PC-3 (cell line): ENCODE measurements at regions not wholly inside any gene's neighbourhood (a gene's known extent, or its start where the extent isn't known, plus 50 kb on each side); places are given as distances from the start of the nearest gene placed in this dataset.

Experiments used
- ATAC-seq: fragments of 200-7000 bp; cut with Tn5 transposase; 2 replicates; pipeline ENCODE4 v1.9.1; 2020; ENCODE audit warnings: mild to moderate bottlenecking, moderate library complexity
- BruUV-seq: library from RNA; stranded (reverse); fragments of 400-500 nt; replicated peaks from 2 replicates; lab custom pipeline; 2021; lab: Mats Ljungman, UMichigan
- CTCF ChIA-PET: fragments of 300-600 bp; sonication (Branson Sonifier 250); formaldehyde crosslinking; loops from one replicate; lab custom pipeline; 2022; ENCODE audit warnings: antibody characterized with exemption; lab: Charles Lee
- POLR2A ChIA-PET: fragments of 300-600 bp; sonication (Branson Sonifier 250); formaldehyde crosslinking; loops from one replicate; lab custom pipeline; 2022; ENCODE audit warnings: antibody characterized with exemption; ENCODE audit not compliant: unreplicated experiment; lab: Charles Lee
- DNase-seq: peaks from one replicate; pipeline ENCODE4 v3.0.0-alpha.2; 2015
- H2AFZ ChIP-seq: fragments of 300-600 bp; sonication (generic); 2 replicates; pipeline ENCODE4 v1.6.0; 2016; ENCODE audit warnings: antibody characterized with exemption, low read length
- H3F3A ChIP-seq: fragments of 300-600 bp; sonication (generic); one replicate; pipeline ENCODE4 v1.6.0; 2017; ENCODE audit warnings: antibody characterized with exemption, low read length, control low read depth, mild to moderate bottlenecking; ENCODE audit not compliant: unreplicated experiment
- H3K27ac ChIP-seq: fragments of 300-600 bp; sonication (generic); 2 replicates; pipeline ENCODE4 v1.5.1; 2016; ENCODE audit warnings: mild to moderate bottlenecking, low read length
- H3K27me3 ChIP-seq: fragments of 300-600 bp; sonication (generic); 2 replicates; pipeline ENCODE4 v1.6.1; 2016; ENCODE audit warnings: low read length, mixed read lengths
- H3K36me3 ChIP-seq: fragments of 300-600 bp; sonication (generic); 2 replicates; pipeline ENCODE4 v1.6.1; 2016; ENCODE audit warnings: low read depth, mixed run types, low read length, mixed read lengths
- H3K4me1 ChIP-seq: fragments of 300-600 bp; sonication (generic); 2 replicates; pipeline ENCODE4 v1.5.1; 2016; ENCODE audit warnings: low read length; ENCODE audit not compliant: insufficient read depth
- H3K4me2 ChIP-seq: fragments of 300-600 bp; sonication (generic); 2 replicates; pipeline ENCODE4 v1.6.0; 2016; ENCODE audit warnings: low read length
- H3K4me3 ChIP-seq: fragments of 300-600 bp; sonication (generic); 2 replicates; pipeline ENCODE4 v1.5.1; 2016; ENCODE audit warnings: mild to moderate bottlenecking, low read length, mixed read lengths
- H3K79me2 ChIP-seq: fragments of 300-600 bp; sonication (generic); 2 replicates; pipeline ENCODE4 v1.6.1; 2017; ENCODE audit warnings: low read length, mixed read lengths
- H3K9ac ChIP-seq: fragments of 300-600 bp; sonication (generic); 2 replicates; pipeline ENCODE4 v1.6.0; 2016; ENCODE audit warnings: mild to moderate bottlenecking, low read length
- H3K9me2 ChIP-seq: fragments of 300-600 bp; sonication (generic); replicated peaks from 2 replicates; pipeline ENCODE4 v1.6.1; 2016; ENCODE audit warnings: mixed run types, low read length, mixed read lengths
- H3K9me3 ChIP-seq: fragments of 300-600 bp; sonication (generic); 2 replicates; pipeline ENCODE4 v1.6.1; 2016; ENCODE audit warnings: low read length, mixed read lengths
- H4K20me1 ChIP-seq: fragments of 300-600 bp; sonication (generic); 2 replicates; pipeline ENCODE4 v1.6.1; 2016; ENCODE audit warnings: low read length, mixed read lengths
- CTCF ChIP-seq: fragments of 300-600 bp; sonication (generic); conservative IDR thresholded peaks from 2 replicates; pipeline ENCODE4 v1.5.1; 2017; ENCODE audit warnings: antibody characterized with exemption, low read depth, mild to moderate bottlenecking, low read length
- EZH2 ChIP-seq: fragments of 300-600 bp; sonication (generic); IDR thresholded peaks from one replicate; pipeline ENCODE4 v1.6.1; 2017; ENCODE audit warnings: antibody characterized with exemption, mild to moderate bottlenecking, low read length; ENCODE audit not compliant: unreplicated experiment
- EZH2phosphoT487 ChIP-seq: fragments of 300-600 bp; sonication (generic); IDR thresholded peaks from 2 replicates; pipeline ENCODE4 v1.6.1; 2018; ENCODE audit warnings: mild to moderate bottlenecking, antibody characterized with exemption, low read length, borderline replicate concordance
- intact Hi-C: fragments of 100-400 bp; cut with micrococcal nuclease; formaldehyde crosslinking; loops from 2 replicates; pipeline ENCODE4 v1.9.0; 2023

DNA sequence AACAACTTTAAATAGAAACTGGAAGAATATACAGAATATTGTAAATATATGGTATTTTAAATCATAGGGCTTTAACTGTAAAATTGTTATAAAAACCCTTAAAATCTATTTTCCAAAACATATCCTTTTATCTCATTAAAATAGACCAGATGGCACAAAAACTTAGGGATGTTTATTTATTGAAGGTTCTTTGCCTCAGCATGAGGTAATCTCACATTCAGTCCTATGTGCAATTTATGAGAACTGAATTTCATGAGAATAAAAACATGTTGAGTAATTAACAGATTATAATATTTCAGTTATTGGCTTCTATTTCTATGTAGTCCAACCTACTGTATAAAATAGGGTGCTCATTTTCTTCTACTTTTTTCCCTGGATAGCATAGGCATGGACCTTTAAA, 329.2 kb upstream of the PRR16 start:
- Histone ChIP-seq H3K4me3 (no peak overlapping the region), H3K4me1 (peaks cover 12% of the 10 kb centered on the region), H3K4me2 (no peak overlapping the region), H3K9ac (no peak overlapping the region), H2AFZ (no peak overlapping the region), H3K36me3 (no peaks in the 10 kb centered on the region), H3F3A (no peaks in the 10 kb centered on the region), H3K27me3 (no peaks in the 10 kb centered on the region), H4K20me1 (no peaks in the 10 kb centered on the region), H3K9me2 (no peaks in the 10 kb centered on the region), H3K9me3 (no peaks in the 10 kb centered on the region), H3K27ac (no peak overlapping the region), H3K79me2 (no peaks in the 10 kb centered on the region)
- TF ChIP-seq CTCF (no peak), EZH2 (no peak), EZH2phosphoT487 (no peak)
- DNase-seq (no peak), ATAC-seq (no peak)
- POLR2A ChIA-PET: no interaction called here
- CTCF ChIA-PET: no interaction called here
- intact Hi-C loops: no loop called here
- no TSS peak for BruUV-seq

DNA sequence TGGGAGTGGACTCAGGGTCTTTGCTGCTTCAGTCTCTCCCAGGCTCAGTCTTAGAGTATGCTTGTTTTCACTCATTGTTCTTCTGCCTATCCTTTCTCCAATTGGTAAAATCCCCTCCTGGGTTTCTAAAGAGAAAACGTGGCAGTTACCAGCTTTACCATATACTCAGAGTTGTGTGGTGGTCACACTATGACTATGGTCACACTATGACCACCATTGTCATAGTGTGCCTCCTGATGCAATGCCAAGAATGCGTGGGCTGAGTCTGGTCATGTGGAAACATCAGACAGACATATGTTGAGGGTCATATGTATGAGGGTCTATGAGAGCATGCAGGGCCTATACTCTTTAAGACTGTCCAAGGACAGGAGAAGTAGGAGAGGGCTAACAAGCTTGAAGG, 326.5 kb upstream of the PRR16 start:
- BruUV-seq: no TSS peak
- ATAC-seq: no peak
- Histone ChIP-seq H3F3A (no peaks in the 10 kb centered on the region), H3K9me2 (no peaks in the 10 kb centered on the region), H3K4me2 (no peak overlapping the region), H3K36me3 (no peaks in the 10 kb centered on the region), H3K27ac (no peak overlapping the region), H3K27me3 (no peaks in the 10 kb centered on the region), H4K20me1 (no peaks in the 10 kb centered on the region), H2AFZ (no peak overlapping the region), H3K9ac (no peak overlapping the region), H3K9me3 (no peaks in the 10 kb centered on the region), H3K4me3 (no peak overlapping the region), H3K4me1 (peaks cover 12% of the 10 kb centered on the region), H3K79me2 (no peaks in the 10 kb centered on the region)
- TF ChIP-seq EZH2: no peak
- TF ChIP-seq EZH2phosphoT487: no peak
- no peak for TF ChIP-seq CTCF
- CTCF ChIA-PET: no interaction called here
- no peak for DNase-seq
- intact Hi-C loops: no loop called here
- POLR2A ChIA-PET: interaction anchor here (0.7 kb wide), 1 partner anchor 737 kb away, joined by 3 read pairs; no protein-coding TSS in a partner anchor

- no peaks in the 10 kb centered on the region for H3F3A ChIP-seq
- H3K79me2 ChIP-seq: no peaks in the 10 kb centered on the region
- H3K9ac ChIP-seq: peak overlapping the region; percentile 65
- ATAC-seq (peak; percentile 63), DNase-seq (peak; percentile 85)
- peak overlapping the region; percentile 57 for H3K4me2 ChIP-seq
- ChIA-PET POLR2A (no interaction called here), CTCF (interaction anchor here (0.6 kb wide), 2 partner anchors 13 to 83 kb away, joined by 6 read pairs; no protein-coding TSS in a partner anchor)
- no peaks in the 10 kb centered on the region for H3K9me3 ChIP-seq
- H2AFZ ChIP-seq: no peak overlapping the region
- H3K36me3 ChIP-seq: no peaks in the 10 kb centered on the region
- H3K9me2 ChIP-seq: no peaks in the 10 kb centered on the region
- TF ChIP-seq EZH2phosphoT487 (no peak), CTCF (no peak), EZH2 (no peak)
- no TSS peak for BruUV-seq
- H3K27ac ChIP-seq: peak overlapping the region; percentile 89
- intact Hi-C loops: no loop called here
- H3K27me3 ChIP-seq: no peaks in the 10 kb centered on the region
- H3K4me3 ChIP-seq: no peak overlapping the region
- peaks cover 12% of the 10 kb centered on the region for H3K4me1 ChIP-seq
- no peaks in the 10 kb centered on the region for H4K20me1 ChIP-seq
Measured at GRCh38 chr5:120139039-120139438, 325.1 kb upstream of the PRR16 start.
